Fibroblast of peridontal ligament (primary cell): ENCODE measurements at regions not wholly inside any gene's neighbourhood (a gene's known extent, or its start where the extent isn't known, plus 50 kb on each side); places are given as distances from the start of the nearest gene placed in this dataset.

Source experiments
- DNase-seq: peaks from one replicate; pipeline ENCODE4 v3.0.0-alpha.2; 2010; ENCODE audit errors: extremely low read depth

- no peak for DNase-seq
Observed at GRCh38 chr14:66351310-66351709, 134.9 kb upstream of the CCDC196 start.

- DNase-seq, result peak; percentile 78
Observed at GRCh38 chr14:66359500-66359899, 126.7 kb upstream of the CCDC196 start.

DNA sequence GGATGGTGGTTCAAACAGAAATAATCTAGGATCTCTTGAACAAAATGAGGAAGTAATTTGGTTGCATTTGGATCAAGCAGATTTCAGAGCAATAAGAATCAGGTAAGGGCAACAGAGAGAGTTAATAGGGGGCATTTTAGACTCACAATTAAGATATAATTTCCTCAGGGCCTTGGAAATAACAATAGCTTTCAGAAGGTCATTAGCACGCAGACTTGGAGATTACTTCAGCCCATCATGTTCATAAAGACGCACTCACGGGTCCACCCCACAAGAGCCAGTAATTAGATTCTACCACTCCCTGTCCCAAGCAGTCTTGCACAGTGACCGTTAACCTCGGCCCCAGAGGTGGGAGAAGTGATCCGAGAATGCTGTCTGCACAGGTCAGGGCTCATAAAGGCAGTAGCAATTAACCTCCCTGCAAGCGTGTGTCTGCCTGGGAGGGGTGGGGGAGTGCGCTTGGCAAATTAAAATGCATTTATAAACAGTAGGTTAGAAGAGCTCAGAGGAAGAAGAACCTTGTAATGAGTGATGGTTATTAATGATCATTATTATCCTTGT lies 125.7 kb upstream of the CCDC196 start:
- no peak for DNase-seq

GRCh38 chr14:66361013-66361412 lies 125.2 kb upstream of the CCDC196 start:
- no peak for DNase-seq

DNA sequence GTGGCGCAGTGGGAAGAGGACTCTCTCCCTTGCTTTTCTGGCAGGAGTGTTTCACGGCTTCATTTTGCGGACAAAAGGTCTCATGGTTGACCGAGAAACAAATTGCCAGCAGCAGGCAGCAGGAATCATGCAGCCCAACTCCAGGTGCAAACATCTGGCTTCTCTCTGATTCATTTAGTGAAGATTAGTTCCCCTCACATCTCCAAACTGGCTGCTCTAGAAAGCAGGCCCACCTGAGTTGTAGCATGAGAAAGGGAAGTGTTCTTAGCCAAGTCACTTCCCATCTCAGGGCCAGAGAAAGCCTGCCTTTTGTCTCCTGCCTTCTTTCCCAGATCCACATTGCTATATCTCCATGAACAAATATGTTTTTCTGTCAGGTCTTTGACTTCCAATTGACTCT lies 120.8 kb upstream of the CCDC196 start:
- no peak for DNase-seq

GRCh38 chr14:66369157-66369697 lies 116.9 kb upstream of the CCDC196 start:
- no peak for DNase-seq

GRCh38 chr14:66371776-66372175 lies 114.4 kb upstream of the CCDC196 start:
- no peak for DNase-seq

GRCh38 chr14:66375046-66375964 lies 110.9 kb upstream of the CCDC196 start:
- no peak for DNase-seq

DNA sequence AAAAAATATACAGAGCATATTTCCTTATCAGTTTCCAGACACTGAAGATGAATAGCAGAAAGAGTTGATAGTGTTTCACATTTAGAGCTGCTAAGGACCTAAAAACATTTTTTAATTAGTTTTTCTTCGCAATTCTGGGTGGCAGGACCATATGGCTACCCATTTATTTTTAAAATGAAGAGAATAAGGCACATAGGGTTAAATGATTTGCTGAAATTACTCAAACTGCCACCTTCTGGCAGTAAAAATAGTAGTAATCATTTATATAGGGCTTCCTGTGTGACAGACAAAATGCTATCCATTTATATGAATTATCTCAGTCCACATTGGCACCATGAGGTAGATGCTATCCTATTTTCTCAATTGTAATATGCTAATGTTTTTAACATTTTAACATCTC lies 108.6 kb upstream of the CCDC196 start:
- DNase-seq, result no peak

DNA sequence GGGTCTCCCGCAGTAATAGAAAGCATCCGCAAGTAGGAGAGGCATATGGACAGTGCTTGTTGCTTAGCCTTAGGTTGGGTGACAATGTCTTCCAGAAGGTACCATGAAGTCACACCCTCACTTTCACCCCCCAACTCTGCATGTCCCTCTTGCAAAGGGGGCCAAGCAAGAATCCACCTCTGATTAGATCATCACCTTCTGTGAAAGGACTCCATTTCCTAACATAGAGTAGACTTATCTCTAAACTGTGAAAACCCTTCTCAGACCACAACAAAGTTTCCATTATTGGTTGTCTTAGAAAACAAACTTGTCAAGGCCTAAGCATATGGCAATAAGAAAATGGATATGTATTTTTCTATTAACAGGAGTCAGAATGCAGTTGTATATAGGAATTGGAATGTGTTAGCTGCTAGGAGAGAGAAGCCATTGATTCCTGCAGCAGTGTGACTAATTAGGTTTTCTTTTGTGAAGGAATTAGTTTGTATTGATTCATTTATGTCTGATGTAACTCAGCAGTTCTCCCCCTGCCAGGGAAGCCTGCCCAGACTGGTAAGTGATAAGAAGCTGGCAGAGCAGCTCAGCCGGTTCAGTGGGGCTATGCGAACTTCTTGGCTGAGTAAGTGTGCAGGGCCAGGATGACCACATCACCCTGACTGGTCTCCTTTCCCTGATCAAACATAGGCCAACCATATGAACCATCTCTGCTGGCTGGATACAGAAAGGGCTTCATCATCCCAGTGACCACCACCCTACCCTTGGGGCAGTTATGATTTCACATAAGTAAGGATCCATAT lies 107.3 kb upstream of the CCDC196 start:
- no peak for DNase-seq

DNA sequence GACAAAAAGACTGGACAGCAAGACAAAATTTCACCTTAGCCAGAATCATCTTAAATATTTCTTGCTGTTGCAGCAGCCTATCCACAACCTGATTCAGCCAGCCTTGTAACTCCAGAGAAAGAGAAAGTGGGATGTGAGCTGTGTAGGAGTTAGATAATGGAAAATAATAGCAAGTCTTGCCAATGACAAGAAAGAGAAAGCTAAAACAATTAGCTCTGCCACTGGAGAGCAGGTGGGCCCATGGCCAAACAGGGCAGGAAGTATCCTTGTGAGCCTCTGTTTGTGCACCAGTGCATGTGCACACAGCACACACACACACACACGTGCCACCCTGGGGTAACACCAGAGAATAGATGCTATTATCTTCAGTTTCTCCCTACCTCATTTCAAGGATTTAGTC lies 106.0 kb upstream of the CCDC196 start:
- no peak for DNase-seq

- no peak for DNase-seq
Observed at GRCh38 chr14:66381755-66382154, 104.4 kb upstream of the CCDC196 start.

DNA sequence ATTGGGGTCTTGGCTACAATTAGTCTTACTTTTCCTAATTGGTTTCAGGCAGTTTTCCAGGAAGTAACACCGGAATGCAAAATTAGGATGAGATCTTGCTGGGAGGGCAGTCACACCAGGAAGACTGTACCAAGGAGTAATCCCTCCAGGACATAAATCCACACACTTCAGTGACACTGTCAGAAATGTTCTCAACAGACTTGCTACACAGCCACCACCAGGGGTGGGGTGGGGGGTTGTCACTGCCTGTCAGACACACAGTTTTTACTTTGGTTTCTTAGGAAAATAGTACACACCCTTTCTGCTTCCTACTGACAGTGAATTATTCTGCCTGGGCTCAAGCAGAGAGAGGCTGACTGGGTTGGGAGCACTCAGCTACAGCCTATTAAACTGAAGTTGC lies 102.9 kb upstream of the CCDC196 start:
- DNase-seq, result no peak

GRCh38 chr14:66383771-66384170 lies 102.4 kb upstream of the CCDC196 start:
- DNase-seq, result no peak

GRCh38 chr14:66388516-66388915 lies 97.7 kb upstream of the CCDC196 start:
- DNase-seq, result no peak

DNA sequence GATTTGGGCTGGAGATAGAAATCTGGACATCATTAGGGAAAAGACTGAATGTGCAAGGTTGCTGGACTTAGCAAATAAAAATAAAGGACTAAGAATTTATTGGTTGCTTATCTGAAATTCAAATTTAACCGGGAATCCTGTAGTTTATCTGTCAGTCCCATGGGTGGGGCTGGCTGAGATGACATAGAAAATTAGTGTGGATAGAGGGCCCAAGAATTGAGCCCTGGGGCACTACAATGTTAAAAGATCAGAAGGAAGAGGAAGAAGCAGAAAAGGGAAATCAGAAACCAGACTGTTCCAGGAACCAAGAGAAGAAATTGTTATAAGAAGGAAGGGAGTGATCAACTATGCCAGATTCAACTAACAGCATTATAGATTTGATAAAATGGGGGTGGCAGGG lies 96.7 kb upstream of the CCDC196 start:
- no peak for DNase-seq

GRCh38 chr14:66395300-66395699 lies 90.9 kb upstream of the CCDC196 start:
- DNase-seq, result no peak

DNA sequence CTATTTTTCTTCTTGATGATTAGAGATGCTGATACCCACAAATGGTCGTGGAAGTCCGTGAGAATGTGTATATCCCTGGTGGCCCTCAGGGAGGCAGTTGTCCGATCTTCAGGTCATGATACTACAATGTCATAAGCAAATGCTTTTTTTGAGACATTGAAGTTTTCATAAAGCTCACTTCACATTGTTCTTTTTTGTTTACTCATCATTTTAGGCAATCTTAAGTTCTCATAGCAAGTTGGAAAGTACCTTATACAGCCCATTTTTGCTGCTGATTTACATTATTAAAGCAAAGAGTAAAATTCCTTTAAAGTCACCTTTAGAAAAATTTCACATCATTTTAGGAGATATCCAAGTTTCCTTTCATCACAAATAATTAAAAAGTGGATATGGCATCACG lies 90.0 kb upstream of the CCDC196 start:
- DNase-seq, result no peak

DNA sequence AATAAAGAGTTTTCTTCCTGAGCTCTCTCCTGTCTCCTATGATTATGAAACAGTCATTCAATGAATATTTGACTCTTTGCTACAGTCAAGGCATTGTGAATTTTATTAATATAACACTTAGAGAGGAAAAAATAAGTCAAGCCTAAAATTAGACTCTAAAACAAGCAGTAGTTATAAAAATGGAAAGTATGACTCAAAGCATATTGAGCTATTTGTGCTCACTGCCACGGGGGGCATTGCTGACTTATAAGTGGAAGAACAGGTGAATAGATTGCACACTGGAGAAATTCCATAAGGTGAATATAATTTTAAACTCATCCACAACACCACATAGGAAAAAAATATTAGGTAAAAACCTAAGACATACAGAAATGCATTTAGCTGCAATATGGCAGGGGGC lies 87.7 kb upstream of the CCDC196 start:
- no peak for DNase-seq

- peak; percentile 4 for DNase-seq
Observed at GRCh38 chr14:66401449-66402095, 84.6 kb upstream of the CCDC196 start.

GRCh38 chr14:66403183-66403582 lies 83.0 kb upstream of the CCDC196 start:
- DNase-seq, result peak; percentile 37

DNA sequence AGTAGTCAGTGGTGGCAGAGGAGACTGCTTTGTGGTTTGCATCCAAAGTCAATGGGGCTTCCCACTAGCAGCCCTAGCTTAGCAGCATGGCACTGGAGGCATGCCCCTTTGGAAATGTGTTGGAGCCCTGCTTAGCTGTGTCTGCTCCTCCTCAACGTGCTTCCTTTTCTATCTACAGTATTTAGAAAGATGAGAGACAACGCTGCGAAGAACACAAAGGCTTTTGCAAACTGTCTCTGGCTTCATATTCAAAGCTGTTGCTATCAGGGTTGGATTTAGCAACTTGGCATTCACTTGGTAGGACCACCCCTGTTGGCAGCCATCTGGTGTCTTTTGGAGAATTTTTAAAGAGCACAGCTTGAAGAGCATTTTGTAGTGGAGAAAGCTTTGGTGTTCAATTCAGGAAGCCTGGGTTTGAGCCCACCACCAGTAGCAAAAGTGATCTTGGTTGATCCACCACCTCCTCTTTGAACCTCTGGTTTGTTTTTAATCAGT lies 82.1 kb upstream of the CCDC196 start:
- no peak for DNase-seq
